Smooth muscle cell (in vitro differentiated cells): ENCODE measurements at regions not wholly inside any gene's neighbourhood (a gene's known extent, or its start where the extent isn't known, plus 50 kb on each side); places are given as distances from the start of the nearest gene placed in this dataset.

Source experiments
- DNase-seq: peaks from one replicate; lab custom pipeline; 2025; ENCODE audit not compliant: unreplicated experiment; lab: John Stamatoyannopoulos, UW
- H2AFZ ChIP-seq: fragments of 200-600 bp; sonication (generic); 2 replicates; pipeline ENCODE4 v1.6.0; 2016; ENCODE audit warnings: antibody characterized with exemption, low read depth, mild to moderate bottlenecking
- H3F3A ChIP-seq: fragments of 200-600 bp; sonication (generic); 2 replicates; pipeline ENCODE4 v1.6.0; 2017; ENCODE audit warnings: antibody characterized with exemption, low read depth
- H3K27ac ChIP-seq: fragments of 200-600 bp; sonication (generic); 2 replicates; pipeline ENCODE4 v1.5.1; 2016; ENCODE audit warnings: low read depth, mild to moderate bottlenecking
- H3K27me3 ChIP-seq: fragments of 200-600 bp; sonication (generic); 2 replicates; pipeline ENCODE4 v1.6.1; 2016; ENCODE audit warnings: low read depth, mild to moderate bottlenecking
- H3K36me3 ChIP-seq: fragments of 200-600 bp; sonication (generic); 2 replicates; pipeline ENCODE4 v1.5.1; 2016; ENCODE audit warnings: low read depth
- H3K4me1 ChIP-seq: fragments of 200-600 bp; sonication (generic); 2 replicates; pipeline ENCODE4 v1.5.1; 2016; ENCODE audit warnings: low read depth
- H3K4me2 ChIP-seq: fragments of 200-600 bp; sonication (generic); 2 replicates; pipeline ENCODE4 v1.6.0; 2016; ENCODE audit warnings: mild to moderate bottlenecking
- H3K4me3 ChIP-seq: fragments of 200-600 bp; sonication (generic); 2 replicates; pipeline ENCODE4 v1.5.1; 2016; ENCODE audit warnings: mild to moderate bottlenecking
- H3K79me2 ChIP-seq: fragments of 200-600 bp; sonication (generic); 2 replicates; pipeline ENCODE4 v1.6.0; 2016; ENCODE audit warnings: low read depth, mild to moderate bottlenecking
- H3K9ac ChIP-seq: fragments of 200-600 bp; sonication (generic); 2 replicates; pipeline ENCODE4 v1.6.0; 2016; ENCODE audit warnings: low read depth
- H3K9me3 ChIP-seq: fragments of 200-600 bp; sonication (generic); replicated peaks from 2 replicates; pipeline ENCODE4 v1.5.1; 2016; ENCODE audit warnings: low read depth
- H4K20me1 ChIP-seq: fragments of 200-600 bp; sonication (generic); 2 replicates; pipeline ENCODE4 v1.6.0; 2016; ENCODE audit warnings: low read depth
- WGBS: methylation state at CpG from one replicate; pipeline ENCODE4 v1.1.7; 2016; ENCODE audit warnings: low lambda C conversion rate; 5-methylcytosine and 5-hydroxymethylcytosine counted together
- TF ChIP-seq, protein P1 (sequence below): fragments of 200-600 bp; sonication (generic); IDR thresholded peaks from 2 replicates; pipeline ENCODE4 v1.5.1; 2017; ENCODE audit warnings: borderline replicate concordance, mild to moderate bottlenecking, antibody characterized with exemption; ENCODE audit not compliant: insufficient read depth, poor library complexity, severe bottlenecking

DNA sequence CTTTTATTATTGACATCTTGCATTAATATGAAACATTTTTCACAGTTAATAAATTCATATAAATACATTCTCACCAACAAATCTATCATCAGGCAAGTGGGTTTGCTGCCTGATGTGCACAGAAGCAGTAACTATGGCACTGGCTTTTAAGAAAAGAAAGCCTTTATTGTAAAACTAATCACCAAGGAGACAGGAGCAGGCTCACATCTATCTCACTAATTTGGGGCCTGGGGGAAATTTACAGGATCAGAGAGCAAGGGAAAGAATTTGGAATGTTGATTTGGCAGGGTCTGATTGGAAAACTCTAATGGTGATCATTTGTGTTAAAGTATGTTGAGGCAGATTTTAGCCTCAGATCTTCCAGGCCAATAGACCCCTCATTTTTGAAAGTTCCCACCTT is 605.7 kb downstream of the POM121L12 start:
- DNase-seq: no peak
- H2AFZ ChIP-seq: no peak overlapping the region
- no peak overlapping the region for H3K4me3 ChIP-seq
- no peak overlapping the region for H3K4me2 ChIP-seq
- H3K9ac ChIP-seq: no peak overlapping the region
- peaks cover 11% of the 10 kb centered on the region for H3F3A ChIP-seq
- no peaks in the 10 kb centered on the region for H3K36me3 ChIP-seq
- no peak overlapping the region for H3K27ac ChIP-seq
- H3K27me3 ChIP-seq: no peaks in the 10 kb centered on the region
- H3K4me1 ChIP-seq: peaks cover 9% of the 10 kb centered on the region
- no peaks in the 10 kb centered on the region for H4K20me1 ChIP-seq
- no peaks in the 10 kb centered on the region for H3K79me2 ChIP-seq
- TF ChIP-seq, protein P1, sequence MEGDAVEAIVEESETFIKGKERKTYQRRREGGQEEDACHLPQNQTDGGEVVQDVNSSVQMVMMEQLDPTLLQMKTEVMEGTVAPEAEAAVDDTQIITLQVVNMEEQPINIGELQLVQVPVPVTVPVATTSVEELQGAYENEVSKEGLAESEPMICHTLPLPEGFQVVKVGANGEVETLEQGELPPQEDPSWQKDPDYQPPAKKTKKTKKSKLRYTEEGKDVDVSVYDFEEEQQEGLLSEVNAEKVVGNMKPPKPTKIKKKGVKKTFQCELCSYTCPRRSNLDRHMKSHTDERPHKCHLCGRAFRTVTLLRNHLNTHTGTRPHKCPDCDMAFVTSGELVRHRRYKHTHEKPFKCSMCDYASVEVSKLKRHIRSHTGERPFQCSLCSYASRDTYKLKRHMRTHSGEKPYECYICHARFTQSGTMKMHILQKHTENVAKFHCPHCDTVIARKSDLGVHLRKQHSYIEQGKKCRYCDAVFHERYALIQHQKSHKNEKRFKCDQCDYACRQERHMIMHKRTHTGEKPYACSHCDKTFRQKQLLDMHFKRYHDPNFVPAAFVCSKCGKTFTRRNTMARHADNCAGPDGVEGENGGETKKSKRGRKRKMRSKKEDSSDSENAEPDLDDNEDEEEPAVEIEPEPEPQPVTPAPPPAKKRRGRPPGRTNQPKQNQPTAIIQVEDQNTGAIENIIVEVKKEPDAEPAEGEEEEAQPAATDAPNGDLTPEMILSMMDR: no peak
- no peaks in the 10 kb centered on the region for H3K9me3 ChIP-seq

DNA sequence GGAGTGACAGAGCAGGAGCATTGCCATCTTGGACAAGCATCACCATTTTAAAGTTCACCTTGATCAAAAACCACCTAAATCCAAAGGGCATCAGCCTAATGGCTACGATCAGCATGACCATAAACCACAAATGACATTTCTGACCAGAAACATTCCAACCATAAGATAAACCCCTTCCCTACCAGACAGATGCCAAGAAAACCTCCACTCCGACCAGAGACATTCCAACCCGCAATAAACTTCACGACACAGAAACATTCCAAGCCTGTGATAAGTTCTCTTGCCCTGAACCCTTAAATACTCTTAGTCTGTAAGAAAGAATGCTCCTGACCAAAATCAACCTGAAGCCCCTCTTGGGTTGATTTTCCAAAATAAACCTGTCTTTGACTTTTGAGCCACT is 606.9 kb downstream of the POM121L12 start:
- H3K9me3 ChIP-seq: no peaks in the 10 kb centered on the region
- no peak overlapping the region for H3K4me3 ChIP-seq
- H3K4me1 ChIP-seq: peaks cover 9% of the 10 kb centered on the region
- H3K27me3 ChIP-seq: no peaks in the 10 kb centered on the region
- no peaks in the 10 kb centered on the region for H3K79me2 ChIP-seq
- TF ChIP-seq, protein P1: no peak
- peak overlapping the region; percentile 38 for H3K4me2 ChIP-seq
- peak overlapping the region; percentile 69 for H3K9ac ChIP-seq
- H3K27ac ChIP-seq: peak overlapping the region; percentile 93
- no peaks in the 10 kb centered on the region for H3K36me3 ChIP-seq
- H3F3A ChIP-seq: peaks cover 11% of the 10 kb centered on the region
- H2AFZ ChIP-seq: peak overlapping the region; percentile 86
- no peak for DNase-seq
- no peaks in the 10 kb centered on the region for H4K20me1 ChIP-seq
- WGBS: 1% methylated on average over 4 of the region's 4 CpGs

DNA sequence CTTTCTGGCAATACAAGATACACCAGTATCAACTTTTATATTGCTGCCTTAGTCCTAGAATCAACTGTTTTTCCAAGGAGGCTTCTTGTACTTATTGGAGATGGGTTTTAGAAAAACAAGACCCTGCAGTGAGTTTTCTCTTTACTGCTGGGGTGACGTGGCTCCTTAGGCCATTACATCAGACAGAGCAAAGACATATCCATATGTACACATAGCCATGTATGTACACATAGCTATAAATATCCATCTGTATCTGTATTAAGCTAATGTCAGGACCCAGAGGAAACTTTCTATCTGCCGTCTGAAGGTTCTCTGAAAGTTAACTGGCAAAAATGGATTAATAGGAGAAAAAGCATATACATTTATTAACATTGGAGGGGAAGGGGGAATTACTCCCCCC is 607.4 kb downstream of the POM121L12 start:
- peak overlapping the region; percentile 86 for H2AFZ ChIP-seq
- H3F3A ChIP-seq: peaks cover 11% of the 10 kb centered on the region
- H3K27ac ChIP-seq: peak overlapping the region; percentile 93
- DNase-seq: no peak
- H3K4me2 ChIP-seq: peak overlapping the region; percentile 38
- no peaks in the 10 kb centered on the region for H3K27me3 ChIP-seq
- H4K20me1 ChIP-seq: no peaks in the 10 kb centered on the region
- peak overlapping the region; percentile 69 for H3K9ac ChIP-seq
- H3K79me2 ChIP-seq: no peaks in the 10 kb centered on the region
- WGBS: 14% methylated on average over 2 of the region's 2 CpGs
- no peaks in the 10 kb centered on the region for H3K9me3 ChIP-seq
- no peak overlapping the region for H3K4me3 ChIP-seq
- TF ChIP-seq, protein P1: no peak
- H3K4me1 ChIP-seq: peaks cover 9% of the 10 kb centered on the region
- no peaks in the 10 kb centered on the region for H3K36me3 ChIP-seq

DNA sequence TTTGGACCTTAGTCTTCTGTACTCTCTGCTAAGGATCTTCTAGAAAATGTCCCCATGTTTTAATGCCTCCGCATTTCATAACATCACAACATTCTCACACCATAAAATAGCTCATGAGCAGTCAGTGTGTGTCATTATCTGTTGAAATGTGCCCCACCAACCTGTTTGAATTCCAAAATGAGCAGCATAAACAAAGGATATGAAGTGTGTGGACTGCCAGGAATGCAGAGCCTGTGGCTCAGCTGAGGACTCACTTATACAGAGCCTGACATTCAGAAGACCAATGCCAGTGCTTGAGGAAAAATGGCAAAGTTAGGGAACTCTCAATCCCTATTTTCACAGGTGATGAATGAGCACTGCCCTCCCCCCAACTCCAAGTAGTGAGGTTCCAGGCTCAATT is 621.4 kb downstream of the POM121L12 start:
- TF ChIP-seq, protein P1: no peak
- H3K4me2 ChIP-seq: no peak overlapping the region
- no peaks in the 10 kb centered on the region for H4K20me1 ChIP-seq
- WGBS: 85% methylated on average over 1 of the region's 1 CpG
- H3F3A ChIP-seq: no peaks in the 10 kb centered on the region
- H3K4me1 ChIP-seq: no peaks in the 10 kb centered on the region
- H3K9me3 ChIP-seq: no peaks in the 10 kb centered on the region
- H3K27me3 ChIP-seq: no peaks in the 10 kb centered on the region
- H3K9ac ChIP-seq: no peak overlapping the region
- H2AFZ ChIP-seq: no peak overlapping the region
- DNase-seq: no peak
- H3K79me2 ChIP-seq: no peaks in the 10 kb centered on the region
- no peak overlapping the region for H3K27ac ChIP-seq
- H3K4me3 ChIP-seq: no peak overlapping the region
- no peaks in the 10 kb centered on the region for H3K36me3 ChIP-seq
